Activated naive CD4-positive, alpha-beta T cell treated with anti-CD3 and anti-CD28 coated beads for 36 hours (primary cell): ENCODE measurements at regions not wholly inside any gene's neighbourhood (a gene's known extent, or its start where the extent isn't known, plus 50 kb on each side); places are given as distances from the start of the nearest gene placed in this dataset.
"Not testable (repeated sequence)": the region's sequence is repeated elsewhere in the genome, so short reads cannot be mapped to it uniquely, and the experiment has no call there.

Experiments
- CTCF ChIA-PET: fragments of 350-600 bp; sonication (Branson Sonifier 250); formaldehyde crosslinking; loops from one replicate; lab custom pipeline; 2021; ENCODE audit warnings: antibody characterized with exemption; lab: Charles Lee
- DNase-seq: peaks from one replicate; pipeline ENCODE4 v3.0.0-alpha.2; 2020
- H3K27ac Mint-ChIP-seq: one replicate; pipeline ENCODE4 v1.8.0; 2021; ENCODE audit warnings: mild to moderate bottlenecking, mixed read lengths
- H3K27me3 Mint-ChIP-seq: one replicate; pipeline ENCODE4 v1.8.0; 2021; ENCODE audit warnings: low read depth, mixed read lengths
- H3K36me3 Mint-ChIP-seq: one replicate; pipeline ENCODE4 v1.8.0; 2021; ENCODE audit warnings: low read depth, mixed read lengths
- H3K4me1 Mint-ChIP-seq: one replicate; pipeline ENCODE4 v1.8.0; 2021; ENCODE audit warnings: low read depth, mixed read lengths
- H3K4me3 Mint-ChIP-seq: one replicate; pipeline ENCODE4 v1.8.0; 2021; ENCODE audit warnings: mild to moderate bottlenecking, moderate library complexity, mixed read lengths
- H3K9me3 Mint-ChIP-seq: one replicate; pipeline ENCODE4 v1.8.0; 2021; ENCODE audit warnings: mixed read lengths
- intact Hi-C: fragments of 100-400 bp; cut with micrococcal nuclease; formaldehyde crosslinking; loops from one replicate; pipeline ENCODE4 v1.15.1; 2023

GRCh38 chr2:18062892-18063291 is 184.4 kb downstream of the KCNS3 start:
- no peaks in the 10 kb centered on the region for H3K36me3 Mint-ChIP-seq
- DNase-seq: no peak
- peaks cover 5% of the 10 kb centered on the region for H3K27me3 Mint-ChIP-seq
- H3K9me3 Mint-ChIP-seq: no peaks in the 10 kb centered on the region
- intact Hi-C loops: no loop called here
- CTCF ChIA-PET: no interaction called here
- no peak overlapping the region for H3K4me3 Mint-ChIP-seq
- no peak overlapping the region for H3K27ac Mint-ChIP-seq
- H3K4me1 Mint-ChIP-seq: no peaks in the 10 kb centered on the region

DNA sequence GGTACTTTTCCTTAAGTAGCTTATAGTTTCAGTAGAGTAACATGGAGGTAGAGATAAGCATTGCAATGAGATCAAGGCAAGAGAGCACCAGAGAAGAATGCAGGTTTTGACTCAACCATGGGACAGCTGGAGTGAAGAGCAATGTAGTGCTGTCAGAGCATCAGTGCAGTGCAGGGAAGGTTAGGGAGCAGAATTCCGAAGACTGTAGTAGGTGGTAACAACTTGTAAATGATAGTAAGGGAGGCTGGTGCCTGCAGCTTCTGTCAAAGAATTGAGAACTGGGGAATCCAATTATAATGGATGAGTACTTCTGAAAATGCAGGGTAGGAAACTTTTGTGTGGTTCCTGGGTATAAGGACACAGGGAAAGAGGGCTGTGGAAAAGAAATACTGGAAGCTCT is 183.2 kb downstream of the KCNS3 start:
- no peak for DNase-seq
- Mint-ChIP-seq H3K4me3 (no peak overlapping the region), H3K27me3 (peaks cover 1% of the 10 kb centered on the region), H3K27ac (no peak overlapping the region), H3K4me1 (no peaks in the 10 kb centered on the region), H3K9me3 (no peaks in the 10 kb centered on the region), H3K36me3 (no peaks in the 10 kb centered on the region)
- CTCF ChIA-PET: no interaction called here
- intact Hi-C loops: no loop called here

DNA sequence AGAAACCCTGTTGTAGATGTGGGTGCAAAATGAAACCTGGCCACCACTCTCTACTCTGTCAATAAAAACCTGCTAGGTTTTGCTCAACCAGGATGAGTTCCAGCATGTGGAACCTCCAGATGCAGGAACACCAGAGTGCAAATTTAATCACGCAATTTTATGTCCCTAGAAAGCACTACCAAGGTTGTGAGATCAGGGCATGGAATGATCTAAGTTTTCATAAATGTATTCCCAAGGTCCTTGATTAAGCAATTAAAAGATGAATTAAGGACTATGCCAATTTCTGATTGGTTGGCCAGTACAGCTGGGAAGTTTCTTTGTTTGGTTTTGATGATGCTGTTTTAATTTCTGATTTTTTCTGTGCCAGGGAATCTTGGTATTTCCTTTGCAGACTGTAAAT is 179.2 kb downstream of the KCNS3 start:
- CTCF ChIA-PET: no interaction called here
- H3K9me3 Mint-ChIP-seq: no peaks in the 10 kb centered on the region

DNA sequence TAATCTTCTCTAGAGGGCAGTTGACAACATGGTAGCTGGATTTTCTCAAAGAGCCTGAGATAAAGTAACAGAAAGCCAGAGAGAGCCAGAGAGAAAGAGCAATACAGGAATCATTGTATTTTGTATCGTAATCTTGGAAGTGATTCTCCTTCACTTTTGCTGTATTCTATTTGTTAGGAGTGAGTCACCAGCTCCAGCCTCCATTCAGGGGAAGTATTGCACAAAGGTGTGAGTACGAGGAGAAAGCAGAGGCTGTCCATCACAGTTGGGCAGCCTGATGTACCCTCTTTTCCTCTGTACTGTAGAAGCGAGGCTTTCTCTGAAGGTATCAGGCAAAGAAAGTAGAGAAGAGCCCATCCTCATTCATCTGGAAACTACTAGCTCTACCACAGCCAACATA is 176.8 kb downstream of the KCNS3 start:
- Mint-ChIP-seq H3K9me3 (no peaks in the 10 kb centered on the region), H3K4me3 (no peak overlapping the region), H3K27ac (no peak overlapping the region), H3K36me3 (no peaks in the 10 kb centered on the region), H3K27me3 (peaks cover 8% of the 10 kb centered on the region), H3K4me1 (no peaks in the 10 kb centered on the region)
- no peak for DNase-seq
- intact Hi-C loops: no loop called here
- CTCF ChIA-PET: no interaction called here

More for the DNA sequence above, 179.2 kb downstream of the KCNS3 start:
- H3K4me3 Mint-ChIP-seq: no peak overlapping the region
- H3K4me1 Mint-ChIP-seq: no peaks in the 10 kb centered on the region
- DNase-seq: no peak
- H3K27ac Mint-ChIP-seq: no peak overlapping the region
- peaks cover 1% of the 10 kb centered on the region for H3K27me3 Mint-ChIP-seq
- H3K36me3 Mint-ChIP-seq: no peaks in the 10 kb centered on the region
- intact Hi-C loops: no loop called here

- DNase-seq: no peak
- no peaks in the 10 kb centered on the region for H3K36me3 Mint-ChIP-seq
- H3K27me3 Mint-ChIP-seq: peaks cover 7% of the 10 kb centered on the region
- H3K4me1 Mint-ChIP-seq: no peaks in the 10 kb centered on the region
- intact Hi-C loops: no loop called here
- H3K4me3 Mint-ChIP-seq: no peak overlapping the region
- CTCF ChIA-PET: no interaction called here
- H3K27ac Mint-ChIP-seq: no peak overlapping the region
- no peaks in the 10 kb centered on the region for H3K9me3 Mint-ChIP-seq
Measured at GRCh38 chr2:18050001-18050400, 171.5 kb downstream of the KCNS3 start.

- Mint-ChIP-seq H3K4me1 (no peaks in the 10 kb centered on the region), H3K27me3 (peaks cover 7% of the 10 kb centered on the region), H3K27ac (no peak overlapping the region), H3K9me3 (no peaks in the 10 kb centered on the region), H3K36me3 (no peaks in the 10 kb centered on the region), H3K4me3 (no peak overlapping the region)
- no peak for DNase-seq
- CTCF ChIA-PET: no interaction called here
- intact Hi-C loops: no loop called here
Measured at GRCh38 chr2:18049325-18049724, 170.9 kb downstream of the KCNS3 start.

DNA sequence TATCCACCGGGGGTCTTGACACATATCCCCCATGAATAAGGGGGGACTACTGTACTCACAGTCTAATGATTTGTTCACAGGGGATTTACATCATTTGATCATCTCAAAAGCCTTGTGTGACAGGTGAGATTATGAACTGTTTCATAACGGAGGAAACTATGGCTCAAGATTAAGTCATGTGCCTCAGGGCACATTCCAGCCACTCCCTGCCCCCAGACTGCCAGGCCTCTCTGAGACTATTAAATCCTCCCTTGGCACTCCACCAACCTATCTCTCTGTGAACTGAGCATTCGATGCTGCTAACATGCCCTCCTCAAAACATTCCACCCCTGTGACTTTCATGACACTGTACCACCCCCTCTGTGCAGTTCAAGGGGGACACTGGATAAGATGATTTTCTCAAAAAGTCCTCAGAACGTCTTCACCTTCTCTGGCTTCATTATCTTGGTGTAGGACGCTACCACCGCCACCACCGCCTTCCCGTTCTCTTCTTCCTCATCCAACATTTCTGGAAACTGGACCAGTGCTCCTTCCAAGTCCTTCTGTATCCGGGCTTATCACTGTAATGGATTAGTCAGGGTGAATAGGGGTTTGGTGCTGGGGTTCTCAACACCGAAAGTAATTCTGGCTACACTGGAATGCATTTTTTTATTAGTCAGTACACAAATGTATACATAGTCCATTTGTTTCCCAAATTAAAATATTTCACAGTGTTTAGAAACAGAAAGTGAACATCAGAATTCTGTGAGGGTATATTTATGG is 169.6 kb downstream of the KCNS3 start:
- intact Hi-C loops: no loop called here
- Mint-ChIP-seq H3K4me1 (no peaks in the 10 kb centered on the region), H3K27me3 (peaks cover 9% of the 10 kb centered on the region), H3K4me3 (no peak overlapping the region), H3K9me3 (no peaks in the 10 kb centered on the region), H3K36me3 (no peaks in the 10 kb centered on the region), H3K27ac (no peak overlapping the region)
- CTCF ChIA-PET: no interaction called here
- no peak for DNase-seq

GRCh38 chr2:18047213-18047611 is 168.7 kb downstream of the KCNS3 start:
- Mint-ChIP-seq H3K4me3 (no peak overlapping the region), H3K36me3 (no peaks in the 10 kb centered on the region), H3K4me1 (no peaks in the 10 kb centered on the region), H3K9me3 (no peaks in the 10 kb centered on the region), H3K27me3 (peaks cover 10% of the 10 kb centered on the region), H3K27ac (no peak overlapping the region)
- CTCF ChIA-PET: no interaction called here
- no peak for DNase-seq
- intact Hi-C loops: no loop called here

- CTCF ChIA-PET: no interaction called here
- no peak for DNase-seq
- no peak overlapping the region for H3K27ac Mint-ChIP-seq
- intact Hi-C loops: no loop called here
- H3K4me3 Mint-ChIP-seq: no peak overlapping the region
- H3K4me1 Mint-ChIP-seq: no peaks in the 10 kb centered on the region
- peaks cover 10% of the 10 kb centered on the region for H3K27me3 Mint-ChIP-seq
- no peaks in the 10 kb centered on the region for H3K36me3 Mint-ChIP-seq
- H3K9me3 Mint-ChIP-seq: no peaks in the 10 kb centered on the region
Measured at GRCh38 chr2:18046558-18047212, 168.2 kb downstream of the KCNS3 start.

DNA sequence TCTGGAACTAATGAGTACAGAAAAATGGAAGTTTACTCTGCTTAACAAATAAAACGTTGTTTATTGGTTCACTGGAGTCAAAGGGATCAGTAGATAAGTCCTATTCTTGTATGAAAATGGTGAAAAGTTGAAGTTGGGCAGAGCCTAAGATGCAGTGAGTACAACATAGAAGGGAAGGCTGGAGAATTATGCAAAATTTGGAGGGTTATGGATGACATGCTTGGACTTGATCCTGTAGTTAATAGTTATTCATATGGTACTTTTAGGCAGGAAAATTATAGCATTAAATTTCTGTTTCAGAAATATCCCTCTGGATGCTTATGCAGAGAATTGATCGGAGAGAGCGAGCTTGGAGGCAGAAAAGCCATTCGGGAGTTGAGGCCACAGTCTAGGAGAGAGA is 167.6 kb downstream of the KCNS3 start:
- no peak overlapping the region for H3K27ac Mint-ChIP-seq
- CTCF ChIA-PET: no interaction called here
- H3K9me3 Mint-ChIP-seq: no peaks in the 10 kb centered on the region
- H3K27me3 Mint-ChIP-seq: peaks cover 4% of the 10 kb centered on the region
- no peaks in the 10 kb centered on the region for H3K4me1 Mint-ChIP-seq
- no peak overlapping the region for H3K4me3 Mint-ChIP-seq
- H3K36me3 Mint-ChIP-seq: no peaks in the 10 kb centered on the region
- intact Hi-C loops: no loop called here
- DNase-seq: no peak

DNA sequence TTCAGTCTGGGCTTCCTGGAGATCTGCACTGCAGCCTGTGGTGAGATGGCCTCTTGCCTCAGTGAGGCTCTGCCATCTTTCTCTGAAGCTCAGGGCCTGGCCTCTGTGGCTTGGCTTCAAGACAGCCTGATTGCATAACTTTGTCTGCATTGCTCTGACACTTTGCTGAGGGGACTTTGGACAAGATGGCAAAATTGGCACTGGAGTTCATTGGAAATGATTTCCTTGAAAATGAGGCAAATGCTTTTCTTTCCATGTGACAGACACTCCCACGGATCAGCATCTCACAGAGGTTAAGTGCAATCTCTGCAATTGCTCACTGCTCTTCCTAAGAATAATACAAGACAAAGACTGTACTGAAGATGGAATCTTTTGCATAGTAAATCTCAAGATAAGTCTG is 166.8 kb downstream of the KCNS3 start:
- H3K4me3 Mint-ChIP-seq: no peak overlapping the region
- no peak for DNase-seq
- H3K36me3 Mint-ChIP-seq: no peaks in the 10 kb centered on the region
- intact Hi-C loops: no loop called here
- no peaks in the 10 kb centered on the region for H3K9me3 Mint-ChIP-seq
- H3K27me3 Mint-ChIP-seq: peaks cover 3% of the 10 kb centered on the region
- H3K27ac Mint-ChIP-seq: no peak overlapping the region
- no peaks in the 10 kb centered on the region for H3K4me1 Mint-ChIP-seq
- CTCF ChIA-PET: no interaction called here

- intact Hi-C loops, H3K4me3 Mint-ChIP-seq, H3K4me1 Mint-ChIP-seq, CTCF ChIA-PET, H3K36me3 Mint-ChIP-seq, H3K27me3 Mint-ChIP-seq, H3K9me3 Mint-ChIP-seq, DNase-seq, H3K27ac Mint-ChIP-seq: not testable (repeated sequence)
Measured at GRCh38 chr2:18017381-18017780, 138.9 kb downstream of the KCNS3 start.

- CTCF ChIA-PET: no interaction called here
- H3K27ac Mint-ChIP-seq: no peak overlapping the region
- no peak for DNase-seq
- no peak overlapping the region for H3K4me3 Mint-ChIP-seq
- H3K4me1 Mint-ChIP-seq: no peaks in the 10 kb centered on the region
- no peaks in the 10 kb centered on the region for H3K27me3 Mint-ChIP-seq
- H3K9me3 Mint-ChIP-seq: peaks cover 5% of the 10 kb centered on the region
- H3K36me3 Mint-ChIP-seq: no peaks in the 10 kb centered on the region
- intact Hi-C loops: no loop called here
Measured at GRCh38 chr2:18009891-18010290, 131.4 kb downstream of the KCNS3 start.
